ENCODE measurements at regions not wholly inside any gene's neighbourhood (a gene's known extent, or its start where the extent isn't known, plus 50 kb on each side); places are given as distances from the start of the nearest gene placed in this dataset.

DNA sequence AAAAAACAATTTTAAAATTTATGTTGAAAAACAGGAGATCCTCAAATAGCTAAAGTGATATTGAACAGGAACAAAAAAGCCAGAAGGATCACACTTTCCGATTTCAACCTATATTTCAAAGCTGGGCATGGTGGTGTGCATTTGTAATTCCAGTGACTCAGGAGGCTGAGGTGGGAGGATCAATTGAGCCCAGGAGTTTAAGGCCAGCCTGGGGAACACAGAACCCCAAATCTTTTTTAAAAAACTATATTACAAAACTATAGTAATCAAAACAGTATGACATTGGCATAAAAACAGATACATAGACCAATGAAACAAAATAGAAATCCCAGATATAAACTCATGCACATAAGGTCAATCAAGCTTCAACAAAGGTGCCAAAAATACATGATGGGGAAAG, 68.4 kb downstream of the MEX3B start:
- H3K9me3 ChIP-seq: peaks cover 0 to 34% (median 14%) of the 10 kb centered on the region in 11 donors
- ATAC-seq (no peak), DNase-seq (no peak)
- WGBS, 2 donors: 96 to 100% methylated on average over 1 of the region's 1 CpG
- no peak overlapping the region for H3K27ac ChIP-seq
- H3K4me3 ChIP-seq: no peak overlapping the region
- H3K36me3 ChIP-seq: no peaks in the 10 kb centered on the region
- intact Hi-C loops (cut with DNase I): no loop called here
- TF ChIP-seq, protein P1, sequence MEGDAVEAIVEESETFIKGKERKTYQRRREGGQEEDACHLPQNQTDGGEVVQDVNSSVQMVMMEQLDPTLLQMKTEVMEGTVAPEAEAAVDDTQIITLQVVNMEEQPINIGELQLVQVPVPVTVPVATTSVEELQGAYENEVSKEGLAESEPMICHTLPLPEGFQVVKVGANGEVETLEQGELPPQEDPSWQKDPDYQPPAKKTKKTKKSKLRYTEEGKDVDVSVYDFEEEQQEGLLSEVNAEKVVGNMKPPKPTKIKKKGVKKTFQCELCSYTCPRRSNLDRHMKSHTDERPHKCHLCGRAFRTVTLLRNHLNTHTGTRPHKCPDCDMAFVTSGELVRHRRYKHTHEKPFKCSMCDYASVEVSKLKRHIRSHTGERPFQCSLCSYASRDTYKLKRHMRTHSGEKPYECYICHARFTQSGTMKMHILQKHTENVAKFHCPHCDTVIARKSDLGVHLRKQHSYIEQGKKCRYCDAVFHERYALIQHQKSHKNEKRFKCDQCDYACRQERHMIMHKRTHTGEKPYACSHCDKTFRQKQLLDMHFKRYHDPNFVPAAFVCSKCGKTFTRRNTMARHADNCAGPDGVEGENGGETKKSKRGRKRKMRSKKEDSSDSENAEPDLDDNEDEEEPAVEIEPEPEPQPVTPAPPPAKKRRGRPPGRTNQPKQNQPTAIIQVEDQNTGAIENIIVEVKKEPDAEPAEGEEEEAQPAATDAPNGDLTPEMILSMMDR (IDR thresholded peaks at IDR 0.05): no peak
- H3K4me1 ChIP-seq: peaks cover 0 to 6% (median 0%) of the 10 kb centered on the region in 9 donors
- H3K27me3 ChIP-seq: no peaks in the 10 kb centered on the region

DNA sequence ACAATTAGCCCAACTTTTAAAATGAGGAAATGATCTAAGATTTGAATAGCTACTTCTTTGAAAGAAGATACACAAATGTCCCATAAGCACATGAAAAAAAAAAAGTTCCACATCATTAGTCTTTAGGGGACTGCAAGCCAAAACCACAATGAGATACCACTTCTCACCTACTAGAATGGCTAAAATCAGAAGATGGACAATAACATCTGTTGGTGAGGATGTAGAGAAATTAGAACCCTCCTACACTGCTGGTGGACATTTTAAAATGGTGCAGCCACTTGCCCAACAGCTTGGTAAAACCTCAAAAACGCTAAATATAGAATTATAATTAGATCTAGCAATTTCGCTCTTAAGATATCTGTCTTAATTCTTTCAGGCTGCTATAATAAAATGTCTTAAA, 77.1 kb downstream of the MEX3B start:
- ATAC-seq: no peak
- Histone ChIP-seq H3K4me3 (no peak overlapping the region), H3K4me1 (no peaks in the 10 kb centered on the region), H3K9me3 (peaks cover 0 to 14% (median 0%) of the 10 kb centered on the region in 11 donors), H3K27ac (no peak overlapping the region), H3K27me3 (no peaks in the 10 kb centered on the region), H3K36me3 (no peaks in the 10 kb centered on the region)
- intact Hi-C loops (cut with DNase I): loop anchor here in 1 of 10 donors (10.0 kb wide), 1 partner anchor 46 kb away; no protein-coding TSS in a partner anchor
- no peak for DNase-seq
- TF ChIP-seq, protein P1 (IDR thresholded peaks at IDR 0.05): no peak
- 88 to 89% methylated on average over 2 of the region's 2 CpGs for WGBS, 2 donors

DNA sequence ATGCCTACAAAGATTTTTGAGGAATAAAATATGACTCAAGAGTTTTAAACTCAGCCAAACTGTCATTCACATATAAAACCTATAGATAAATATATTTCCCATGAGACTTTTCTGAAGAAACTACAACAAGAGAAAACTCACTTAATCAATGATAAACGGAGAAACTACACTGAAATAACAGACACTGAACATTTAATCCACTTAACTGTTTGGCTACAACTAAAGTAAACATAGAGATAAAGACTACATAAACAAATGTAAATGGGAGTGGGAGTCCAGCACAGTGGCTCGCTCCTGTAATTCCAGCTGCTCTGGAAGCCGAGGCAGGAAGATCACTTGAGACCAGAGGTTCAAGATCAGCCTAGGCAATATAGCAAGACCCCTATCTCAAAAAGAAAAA, 79.2 kb downstream of the MEX3B start:
- H3K27me3 ChIP-seq: no peaks in the 10 kb centered on the region
- H3K9me3 ChIP-seq: peaks cover 0 to 14% (median 0%) of the 10 kb centered on the region in 11 donors
- H3K4me1 ChIP-seq: no peaks in the 10 kb centered on the region
- intact Hi-C loops (cut with DNase I): loop anchor here in 1 of 10 donors (10.0 kb wide), 1 partner anchor 48 kb away; no protein-coding TSS in a partner anchor
- no peak for ATAC-seq
- no peaks in the 10 kb centered on the region for H3K36me3 ChIP-seq
- no peak for DNase-seq
- no peak overlapping the region for H3K4me3 ChIP-seq
- WGBS, 2 donors: 47 to 52% methylated on average over 3 of the region's 3 CpGs
- no peak overlapping the region for H3K27ac ChIP-seq
- TF ChIP-seq, protein P1 (IDR thresholded peaks at IDR 0.05): no peak

DNA sequence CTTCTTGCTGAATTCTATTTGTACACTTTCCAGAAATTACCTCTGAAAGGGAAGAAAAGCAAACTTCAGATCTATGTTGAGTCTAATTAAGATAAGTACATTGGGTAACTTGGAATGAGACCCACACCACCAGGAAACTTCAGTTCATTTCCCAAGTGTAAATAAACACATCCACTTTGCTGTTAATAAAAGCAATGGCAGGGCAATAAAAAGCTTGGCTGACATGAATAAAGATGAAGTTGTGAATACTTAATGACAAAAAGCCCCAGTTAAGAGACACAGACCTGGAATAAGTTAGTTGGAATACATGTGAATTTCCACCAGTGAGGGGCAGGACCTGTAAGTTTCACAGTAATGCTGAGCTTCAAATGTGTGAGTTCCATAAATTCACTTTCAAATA, 83.3 kb downstream of the MEX3B start:
- DNase-seq: no peak
- intact Hi-C loops (cut with DNase I): loop anchor here in 1 of 10 donors (10.0 kb wide), 1 partner anchor 52 kb away; no protein-coding TSS in a partner anchor

More for the DNA sequence above, 83.3 kb downstream of the MEX3B start:
- Histone ChIP-seq H3K4me1 (no peaks in the 10 kb centered on the region), H3K27ac (no peak overlapping the region), H3K36me3 (no peaks in the 10 kb centered on the region), H3K9me3 (peaks cover 0 to 14% (median 0%) of the 10 kb centered on the region in 11 donors), H3K27me3 (no peaks in the 10 kb centered on the region), H3K4me3 (no peak overlapping the region)
- no peak for ATAC-seq
- TF ChIP-seq, protein P1 (IDR thresholded peaks at IDR 0.05): no peak
